Left lung (tissue), 4 donors: ENCODE measurements at regions not wholly inside any gene's neighbourhood (a gene's known extent, or its start where the extent isn't known, plus 50 kb on each side); places are given as distances from the start of the nearest gene placed in this dataset.

Experiments
- ATAC-seq: fragments of 200-7000 bp; cut with Tn5 transposase; one replicate; pipeline ENCODE4 v1.9.1; 2020; ENCODE audit warnings: moderate library complexity
- DNase-seq, 4 donors: peaks; one replicate each; pipeline ENCODE4 v3.0.0-alpha.2; 2013 to 2020
- H3K27ac ChIP-seq, 2 donors: fragments of 200-600 bp; sonication (generic) in 1 of 2; one replicate each; pipeline versions ENCODE4 v1.5.0 to v1.8.0; 2020 to 2021
- H3K27me3 ChIP-seq, 2 donors: fragments of 200-600 bp; sonication (generic) in 1 of 2; one replicate each; pipeline versions ENCODE4 v1.5.0 to v1.8.0; 2020 to 2021
- H3K36me3 ChIP-seq, 2 donors: fragments of 200-600 bp; sonication (generic) in 1 of 2; one replicate each; pipeline versions ENCODE4 v1.5.0 to v1.8.0; 2020 to 2021
- H3K4me1 ChIP-seq, 2 donors: fragments of 200-600 bp; one replicate each; pipeline ENCODE4 v1.8.0; 2021
- H3K4me3 ChIP-seq, 2 donors: fragments of 200-600 bp; sonication (generic) in 1 of 2; one replicate each; pipeline versions ENCODE4 v1.5.0 to v1.8.0; 2020 to 2021; ENCODE audit warnings: mild to moderate bottlenecking in 1 of 2
- H3K9me3 ChIP-seq, 2 donors: fragments of 200-600 bp; sonication (generic) in 1 of 2; one replicate each; pipeline versions ENCODE4 v1.5.0 to v1.8.0; 2020 to 2021
- CTCF ChIP-seq, 2 donors: fragments of 200-600 bp; sonication (generic) in 1 of 2; IDR thresholded peaks; one replicate each; pipeline versions ENCODE4 v1.5.0 to v1.8.0; 2021; ENCODE audit warnings: antibody characterized with exemption in 2 of 2
- intact Hi-C, 2 donors: fragments of 100-400 bp; cut with DNase I; formaldehyde crosslinking; loops; one replicate each; pipeline versions ENCODE4 v1.11.2 to v1.14.2; 2022
- donor health status: DM: no; HTN: yes; CAD: no.
- donor health status: DM: no; HTN: no; CAD: no.

- H3K9me3 ChIP-seq = peaks cover 0 to 49% of the 10 kb centered on the region in 2 donors
- no peak for TF ChIP-seq CTCF (IDR thresholded peaks at IDR 0.05)
- intact Hi-C loops = no loop called here
- ATAC-seq (no peak), DNase-seq (no peak)
- H3K36me3 ChIP-seq = no peaks in the 10 kb centered on the region
- no peak overlapping the region for H3K27ac ChIP-seq
- peaks cover 3 to 14% of the 10 kb centered on the region in 2 donors for H3K4me1 ChIP-seq
- no peak overlapping the region for H3K4me3 ChIP-seq
- H3K27me3 ChIP-seq = no peaks in the 10 kb centered on the region
These were observed 591.7 kb downstream of the ZNF608 start for GRCh38 chr5:124154714-124155113.

GRCh38 chr5:124153588-124153987 is 592.9 kb downstream of the ZNF608 start:
- intact Hi-C loops = no loop called here
- no peak overlapping the region for H3K4me3 ChIP-seq

GRCh38 chr5:124148574-124148973 is 597.9 kb downstream of the ZNF608 start:
- H3K9me3 ChIP-seq = peaks cover 0 to 40% of the 10 kb centered on the region in 2 donors
- no peaks in the 10 kb centered on the region for H3K36me3 ChIP-seq
- no peak overlapping the region for H3K27ac ChIP-seq
- intact Hi-C loops = no loop called here
- ATAC-seq (no peak), DNase-seq (no peak)
- TF ChIP-seq CTCF (IDR thresholded peaks at IDR 0.05) = no peak
- no peaks in the 10 kb centered on the region for H3K4me1 ChIP-seq
- no peaks in the 10 kb centered on the region for H3K27me3 ChIP-seq
- no peak overlapping the region for H3K4me3 ChIP-seq

More at GRCh38 chr5:124153588-124153987, 592.9 kb downstream of the ZNF608 start:
- H3K27ac ChIP-seq = no peak overlapping the region
- peaks cover 3 to 14% of the 10 kb centered on the region in 2 donors for H3K4me1 ChIP-seq
- H3K27me3 ChIP-seq = no peaks in the 10 kb centered on the region
- H3K9me3 ChIP-seq = peaks cover 0 to 51% of the 10 kb centered on the region in 2 donors
- no peak for TF ChIP-seq CTCF (IDR thresholded peaks at IDR 0.05)
- ATAC-seq = no peak
- no peaks in the 10 kb centered on the region for H3K36me3 ChIP-seq
- DNase-seq = no peak

- intact Hi-C loops = no loop called here
- no peak for ATAC-seq
These were observed 606.4 kb downstream of the ZNF608 start for GRCh38 chr5:124140060-124140459.

GRCh38 chr5:124139477-124139876 is 607.0 kb downstream of the ZNF608 start:
- H3K4me1 ChIP-seq = no peaks in the 10 kb centered on the region
- no peak for DNase-seq
- intact Hi-C loops = no loop called here
- H3K27me3 ChIP-seq = no peaks in the 10 kb centered on the region
- no peak for ATAC-seq
- H3K9me3 ChIP-seq = peaks cover 0 to 7% of the 10 kb centered on the region in 2 donors
- no peak for TF ChIP-seq CTCF (IDR thresholded peaks at IDR 0.05)
- no peak overlapping the region for H3K4me3 ChIP-seq
- H3K36me3 ChIP-seq = no peaks in the 10 kb centered on the region
- no peak overlapping the region for H3K27ac ChIP-seq

More at GRCh38 chr5:124140060-124140459, 606.4 kb downstream of the ZNF608 start:
- DNase-seq = no peak
- TF ChIP-seq CTCF (IDR thresholded peaks at IDR 0.05) = no peak
- Histone ChIP-seq H3K27ac (no peak overlapping the region), H3K27me3 (no peaks in the 10 kb centered on the region), H3K36me3 (no peaks in the 10 kb centered on the region), H3K4me1 (no peaks in the 10 kb centered on the region), H3K9me3 (peaks cover 0 to 7% of the 10 kb centered on the region in 2 donors), H3K4me3 (no peak overlapping the region)
